HepG2 (cell line): ENCODE measurements at regions not wholly inside any gene's neighbourhood (a gene's known extent, or its start where the extent isn't known, plus 50 kb on each side); places are given as distances from the start of the nearest gene placed in this dataset.
A peak's percentile ranks its signal among the peaks of the same experiment; 100 is the strongest.

Experiments used
- ATAC-seq: fragments of 200-7000 bp; cut with Tn5 transposase; 3 replicates; pipeline ENCODE4 v1.9.1; 2020; ENCODE audit warnings: mild to moderate bottlenecking, moderate library complexity
- BruUV-seq: library from RNA; stranded (reverse); fragments of 400-500 nt; replicated peaks from 2 replicates; lab custom pipeline; 2021; lab: Mats Ljungman, UMichigan
- CTCF ChIA-PET: fragments of 300-600 bp; formaldehyde crosslinking; extraction: SDS; loops from one replicate; lab custom pipeline; 2021; ENCODE audit warnings: low total read pairs, inconsistent platforms, low intra/inter-chr PET ratio; lab: Yijun Ruan, JAX
- POLR2A ChIA-PET: fragments of 350-600 bp; sonication (Branson Sonifier 250); formaldehyde crosslinking; loops from one replicate; lab custom pipeline; 2020; ENCODE audit warnings: antibody characterized with exemption, inconsistent platforms; lab: Yijun Ruan, JAX
- DNase-seq: peaks from one replicate; pipeline ENCODE4 v3.0.0-alpha.2; 2015; ENCODE audit warnings: low spot score
- FAIRE-seq: peaks from 3 replicates; lab custom pipeline; 2011; peaks lifted over from hg19 to GRCh38; lab: Jason Lieb, UNC
- H2AFZ ChIP-seq: one replicate; pipeline ENCODE4 v1.6.1; 2011; ENCODE audit warnings: low read length, inconsistent platforms
- H3K27ac ChIP-seq: fragments of 300-600 bp; 3 replicates; pipeline ENCODE4 v1.8.0; 2011; ENCODE audit warnings: mixed run types, mild to moderate bottlenecking, mixed read lengths, low read length, inconsistent platforms; ENCODE audit not compliant: insufficient read depth; ENCODE audit errors: extremely low read length
- H3K27me3 ChIP-seq, 2 experiments: fragments of 200-600 bp in 1 of 2; 2 replicates in 1 of 2; 3 replicates in 1 of 2; pipeline versions ENCODE4 v1.6.0 to v1.8.0; 2011; ENCODE audit warnings: low read length in 2 of 2, mild to moderate bottlenecking in 2 of 2, moderate library complexity in 2 of 2, inconsistent platforms in 1 of 2; ENCODE audit not compliant: insufficient read depth in 2 of 2, control insufficient read depth in 1 of 2
- H3K36me3 ChIP-seq, 2 experiments: fragments of 200-600 bp in 1 of 2; replicated peaks in 1 of 2; 2 replicates in 1 of 2; 3 replicates in 1 of 2; pipeline versions ENCODE4 v1.5.1 to v1.8.0; 2011; ENCODE audit warnings: low read length in 2 of 2, inconsistent platforms in 1 of 2; ENCODE audit not compliant: insufficient read depth in 2 of 2, control insufficient read depth in 1 of 2
- H3K4me1 ChIP-seq: 2 replicates; pipeline ENCODE4 v1.5.1; 2012; ENCODE audit warnings: low read length, inconsistent platforms; ENCODE audit not compliant: insufficient read depth
- H3K4me2 ChIP-seq: 2 replicates; pipeline ENCODE4 v1.6.0; 2011; ENCODE audit warnings: low read depth, low read length, inconsistent platforms
- H3K4me3 ChIP-seq, 3 experiments: fragments of 200-600 bp in 1 of 3; sonication (generic), shearing (Covaris generic) in 1 of 3; replicated peaks in 1 of 3; 2 replicates each; pipeline ENCODE4 v1.5.1; 2011 to 2016; ENCODE audit warnings: low read length in 3 of 3, inconsistent platforms in 2 of 3, low read depth in 2 of 3, mild to moderate bottlenecking in 2 of 3, control low read depth in 1 of 3, mixed read lengths in 1 of 3; ENCODE audit not compliant: insufficient read depth in 1 of 3
- H3K79me2 ChIP-seq: one replicate; pipeline ENCODE4 v1.6.1; 2011; ENCODE audit warnings: low read length, inconsistent platforms; ENCODE audit not compliant: insufficient read depth
- H3K9ac ChIP-seq: 2 replicates; pipeline ENCODE4 v1.6.0; 2011; ENCODE audit warnings: mild to moderate bottlenecking, low read depth, low read length, inconsistent platforms; ENCODE audit not compliant: insufficient read depth
- H3K9me3 ChIP-seq: 2 replicates; pipeline ENCODE4 v1.5.1; 2012; ENCODE audit warnings: mild to moderate bottlenecking, low read length
- H4K20me1 ChIP-seq: 2 replicates; pipeline ENCODE4 v1.6.0; 2011; ENCODE audit warnings: inconsistent platforms, mild to moderate bottlenecking, low read length, moderate library complexity; ENCODE audit not compliant: insufficient read depth
- AKAP8 ChIP-seq: sonication (generic); formaldehyde crosslinking; IDR thresholded peaks from 2 replicates; pipeline ENCODE4 v1.5.1; 2020; ENCODE audit warnings: mild to moderate bottlenecking, missing genetic modification reagents
- ATAD3A ChIP-seq: sonication (generic); formaldehyde crosslinking; IDR thresholded peaks from 2 replicates; pipeline ENCODE4 v1.4.0; 2020; ENCODE audit warnings: missing genetic modification reagents
- CEBPZ ChIP-seq: IDR thresholded peaks from 2 replicates; pipeline ENCODE4 v1.6.1; 2012; ENCODE audit warnings: low read length, improper control_type of control experiment
- DMTF1 ChIP-seq: sonication (generic); formaldehyde crosslinking; IDR thresholded peaks from 2 replicates; pipeline ENCODE4 v1.4.0; 2020; ENCODE audit warnings: mild to moderate bottlenecking, missing genetic modification reagents
- GZF1 ChIP-seq: sonication (generic); formaldehyde crosslinking; IDR thresholded peaks from 2 replicates; pipeline ENCODE4 v1.5.1; 2020; ENCODE audit warnings: mild to moderate bottlenecking, missing genetic modification reagents
- KAT7 ChIP-seq: IDR thresholded peaks from 2 replicates; pipeline ENCODE4 v1.6.1; 2018; ENCODE audit warnings: borderline replicate concordance, missing compliant biosample characterization
- KDM1A ChIP-seq: IDR thresholded peaks from 2 replicates; pipeline ENCODE4 v1.6.1; 2016; ENCODE audit warnings: missing compliant biosample characterization
- MTF2 ChIP-seq: sonication (generic); formaldehyde crosslinking; IDR thresholded peaks from 2 replicates; pipeline ENCODE4 v1.5.0; 2020; ENCODE audit warnings: missing genetic modification reagents, borderline replicate concordance
- ZNF251 ChIP-seq: sonication (generic); formaldehyde crosslinking; IDR thresholded peaks from 2 replicates; pipeline ENCODE4 v1.9.0; 2021; ENCODE audit warnings: mild to moderate bottlenecking, missing genetic modification reagents
- ZNF33B ChIP-seq: sonication (generic); formaldehyde crosslinking; IDR thresholded peaks from 2 replicates; pipeline ENCODE4 v1.5.1; 2020; ENCODE audit warnings: mild to moderate bottlenecking, missing genetic modification reagents
- ZNF451 ChIP-seq: sonication (generic); formaldehyde crosslinking; IDR thresholded peaks from 2 replicates; pipeline ENCODE4 v1.5.0; 2020; ENCODE audit warnings: mild to moderate bottlenecking, missing genetic modification reagents
- WGBS: methylation state at CpG from one replicate; pipeline ENCODE4 v1.1.6; 2017; ENCODE audit warnings: low lambda C conversion rate; 5-methylcytosine and 5-hydroxymethylcytosine counted together
- in situ Hi-C: cut with HindIII; loops from 2 replicates; pipeline ENCODE4 v1.10.0; 2017; ENCODE audit warnings: low pct_unique_long_range_greater_than_20kb; ENCODE audit not compliant: extremely low pct_ligation_motif_present
- intact Hi-C: fragments of 100-400 bp; cut with micrococcal nuclease; formaldehyde crosslinking; loops from one replicate; pipeline ENCODE4 v1.10.0; 2022; ENCODE audit not compliant: unreplicated experiment

GRCh38 chr10:4004990-4005389 lies 220.0 kb upstream of the KLF6 start (continued):
- TF ChIP-seq KAT7 = no peak
- TF ChIP-seq, all 625 proteins: peak for 0

GRCh38 chr10:4004144-4004543 lies 219.1 kb upstream of the KLF6 start:
- ChIA-PET POLR2A (no interaction called here), CTCF (no interaction called here)
- no peak overlapping the region for H3K27ac ChIP-seq
- no peak overlapping the region for H3K4me2 ChIP-seq
- 19% methylated on average over 5 of the region's 5 CpGs for WGBS
- no peak for TF ChIP-seq KDM1A (CRISPR knock-in tag)
- TF ChIP-seq MTF2 = no peak
- no peak for TF ChIP-seq ZNF451 (CRISPR knock-in tag)
- TF ChIP-seq GZF1 = peak; percentile 96
- TF ChIP-seq ATAD3A (CRISPR knock-in tag) = no peak
- TF ChIP-seq ZNF33B (CRISPR knock-in tag) = no peak
- peaks cover 0 to 34% of the 10 kb centered on the region in 2 experiments; a peak in 3 of 5 replicates for H3K27me3 ChIP-seq
- FAIRE-seq = no peak
- no peak overlapping the region for H3K4me3 ChIP-seq
- no peak for DNase-seq
- H3K9ac ChIP-seq = no peak overlapping the region
- no peaks in the 10 kb centered on the region for H3K36me3 ChIP-seq
- no TSS peak for BruUV-seq
- no peak overlapping the region for H2AFZ ChIP-seq
- in situ Hi-C loops = no loop called here
- no peaks in the 10 kb centered on the region for H3K79me2 ChIP-seq
- intact Hi-C loops = no loop called here
- H3K4me1 ChIP-seq = no peaks in the 10 kb centered on the region
- no peaks in the 10 kb centered on the region for H3K9me3 ChIP-seq
- no peaks in the 10 kb centered on the region for H4K20me1 ChIP-seq
- ATAC-seq = no peak

- no peaks in the 10 kb centered on the region for H3K79me2 ChIP-seq
- CTCF ChIA-PET = no interaction called here
- H3K36me3 ChIP-seq = no peaks in the 10 kb centered on the region
- no peak for ATAC-seq
- no peaks in the 10 kb centered on the region for H3K4me1 ChIP-seq
- no peak overlapping the region for H2AFZ ChIP-seq
- FAIRE-seq = no peak
- 22% methylated on average over 7 of the region's 7 CpGs for WGBS
- H3K9ac ChIP-seq = no peak overlapping the region
- intact Hi-C loops (no loop called here), in situ Hi-C loops (no loop called here)
- peaks cover 0 to 31% of the 10 kb centered on the region in 2 experiments; a peak in 3 of 5 replicates for H3K27me3 ChIP-seq
- no peak overlapping the region for H3K27ac ChIP-seq
- no peak overlapping the region for H3K4me2 ChIP-seq
- no TSS peak for BruUV-seq
- H4K20me1 ChIP-seq = no peaks in the 10 kb centered on the region
- POLR2A ChIA-PET = no interaction called here
- no peaks in the 10 kb centered on the region for H3K9me3 ChIP-seq
- H3K4me3 ChIP-seq = no peak overlapping the region
- no peak for DNase-seq
- TF ChIP-seq AKAP8 (CRISPR knock-in tag) = no peak
- no peak for TF ChIP-seq DMTF1 (CRISPR knock-in tag)
- no peak for TF ChIP-seq CEBPZ
- no peak for TF ChIP-seq ZNF251 (CRISPR knock-in tag)
Measured at GRCh38 chr10:4003348-4003973, 218.5 kb upstream of the KLF6 start.
